Endothelial cell (in vitro differentiated cells): ENCODE measurements at regions not wholly inside any gene's neighbourhood (a gene's known extent, or its start where the extent isn't known, plus 50 kb on each side); places are given as distances from the start of the nearest gene placed in this dataset.

ENCODE experiments used
- DNase-seq: peaks from one replicate; pipeline ENCODE4 v3.0.0; 2021; ENCODE audit warnings: low spot score
- H3K27ac Mint-ChIP-seq: one replicate; pipeline ENCODE4 v1.8.0; 2021; ENCODE audit warnings: mixed read lengths, inconsistent platforms; ENCODE audit not compliant: unreplicated experiment
- H3K27me3 Mint-ChIP-seq: one replicate; pipeline ENCODE4 v1.8.0; 2021; ENCODE audit warnings: mild to moderate bottlenecking, moderate library complexity, mixed read lengths, inconsistent platforms; ENCODE audit not compliant: unreplicated experiment
- H3K36me3 Mint-ChIP-seq: one replicate; pipeline ENCODE4 v1.8.0; 2021; ENCODE audit warnings: mild to moderate bottlenecking, low read depth, mixed read lengths, inconsistent platforms; ENCODE audit not compliant: unreplicated experiment
- H3K4me1 Mint-ChIP-seq: one replicate; pipeline ENCODE4 v1.8.0; 2021; ENCODE audit warnings: mild to moderate bottlenecking, mixed read lengths, inconsistent platforms; ENCODE audit not compliant: unreplicated experiment
- H3K4me3 Mint-ChIP-seq: one replicate; pipeline ENCODE4 v1.8.0; 2021; ENCODE audit warnings: mild to moderate bottlenecking, mixed read lengths, inconsistent platforms; ENCODE audit not compliant: unreplicated experiment
- H3K9me3 Mint-ChIP-seq: one replicate; pipeline ENCODE4 v1.8.0; 2021; ENCODE audit warnings: mixed read lengths, inconsistent platforms; ENCODE audit not compliant: unreplicated experiment
- CTCF ChIP-seq: fragments of 200-600 bp; sonication (generic); IDR thresholded peaks from one replicate; pipeline ENCODE4 v1.5.0; 2021; ENCODE audit warnings: antibody characterized with exemption; ENCODE audit not compliant: unreplicated experiment

GRCh38 chr14:49946320-49947141 is 53.6 kb downstream of the ARF6 start:
- no peak for DNase-seq
- peaks cover 4% of the 10 kb centered on the region for H3K36me3 Mint-ChIP-seq
- TF ChIP-seq CTCF, result no peak

DNA sequence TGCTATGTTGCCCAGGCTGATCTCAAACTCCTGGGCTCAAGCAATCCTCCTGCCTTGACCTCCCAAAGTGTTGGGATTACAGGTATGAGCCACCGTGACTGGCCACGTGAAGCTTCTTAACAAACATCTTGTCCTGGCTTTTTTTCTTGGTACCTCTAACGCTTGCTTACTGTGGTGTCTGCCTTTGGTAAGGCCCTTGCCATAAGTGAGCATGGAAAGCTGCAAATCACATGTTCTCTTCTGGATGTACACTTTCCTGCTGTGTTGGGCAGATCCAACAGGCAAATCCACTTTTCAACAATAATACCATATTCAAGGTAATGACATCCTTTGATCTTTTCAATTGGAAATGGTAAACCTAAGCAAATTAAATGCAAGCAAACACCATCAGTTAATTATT is 54.6 kb downstream of the ARF6 start:
- TF ChIP-seq CTCF, result no peak
- Mint-ChIP-seq H3K4me1 (peaks cover 11% of the 10 kb centered on the region), H3K27ac (no peak overlapping the region), H3K27me3 (no peaks in the 10 kb centered on the region), H3K4me3 (no peak overlapping the region), H3K36me3 (peaks cover 3% of the 10 kb centered on the region), H3K9me3 (no peaks in the 10 kb centered on the region)
- no peak for DNase-seq

More at GRCh38 chr14:49946320-49947141, 53.6 kb downstream of the ARF6 start:
- H3K27me3 Mint-ChIP-seq, result no peaks in the 10 kb centered on the region
- no peaks in the 10 kb centered on the region for H3K9me3 Mint-ChIP-seq
- peaks cover 11% of the 10 kb centered on the region for H3K4me1 Mint-ChIP-seq
- H3K27ac Mint-ChIP-seq, result no peak overlapping the region
- no peak overlapping the region for H3K4me3 Mint-ChIP-seq

DNA sequence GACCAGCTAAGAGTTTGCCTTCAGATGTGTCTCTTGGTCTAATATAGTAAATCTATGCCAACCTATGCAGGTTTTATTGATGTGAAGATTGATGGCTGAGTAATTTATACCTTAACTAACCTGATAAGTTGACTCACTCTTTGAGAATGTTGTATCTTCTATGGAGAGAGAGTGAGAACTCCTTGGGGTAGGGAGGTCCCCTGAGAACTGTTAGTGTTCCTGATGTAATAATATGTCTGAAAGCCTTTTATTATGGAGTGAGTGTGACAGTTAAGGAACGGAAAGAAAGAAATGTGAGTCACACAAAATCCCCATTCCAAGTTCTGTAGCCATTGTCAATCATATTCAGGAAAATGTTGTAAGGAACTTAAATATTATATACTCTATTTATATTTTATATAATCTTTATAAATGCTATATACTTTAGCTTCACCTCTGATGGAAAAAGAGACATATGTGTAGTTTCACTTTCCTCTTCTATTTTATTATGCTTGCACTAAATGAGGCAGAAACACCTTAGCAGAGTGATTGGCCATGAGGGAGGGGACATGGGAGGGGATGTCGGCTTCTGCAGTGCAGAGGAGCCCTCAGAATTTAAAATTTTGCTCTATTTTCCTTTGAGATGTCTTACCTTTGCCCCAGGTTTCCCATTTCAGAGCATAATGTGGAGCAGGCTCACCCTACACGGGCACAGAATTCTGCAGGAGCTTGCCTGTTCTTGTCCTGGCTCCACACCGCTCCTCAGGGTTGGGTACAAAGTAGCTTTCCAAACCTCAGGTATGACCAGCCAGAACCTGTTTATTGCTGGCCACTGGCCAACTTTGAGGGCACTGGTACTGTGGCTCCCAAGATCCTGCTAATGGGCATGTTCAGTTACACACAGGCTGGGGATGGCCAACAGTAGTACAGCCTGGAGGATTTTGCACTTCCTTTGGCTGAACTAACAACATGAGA is 57.7 kb downstream of the ARF6 start:
- Mint-ChIP-seq H3K9me3 (no peaks in the 10 kb centered on the region), H3K4me1 (peaks cover 11% of the 10 kb centered on the region), H3K27me3 (peaks cover 2% of the 10 kb centered on the region), H3K36me3 (no peaks in the 10 kb centered on the region), H3K4me3 (no peak overlapping the region), H3K27ac (no peak overlapping the region)
- TF ChIP-seq CTCF, result no peak
- DNase-seq, result no peak

DNA sequence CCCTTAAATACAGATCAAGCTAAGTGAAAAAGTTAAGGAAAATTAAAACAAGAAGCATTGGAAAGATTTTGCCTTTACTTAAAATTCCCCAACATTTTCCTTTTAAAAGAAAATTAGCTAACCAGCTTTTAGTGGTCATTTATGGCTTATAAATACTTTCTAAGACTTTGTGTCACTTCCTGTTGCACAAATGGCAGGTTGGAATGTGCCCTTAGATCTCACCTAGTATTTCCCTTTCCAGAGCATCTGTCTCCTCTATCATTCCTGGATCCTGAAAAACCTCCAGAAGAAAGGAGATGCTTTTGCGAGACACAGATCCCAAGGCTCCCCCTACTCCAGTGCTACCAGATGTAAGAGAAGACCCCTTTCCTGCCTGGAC is 58.3 kb downstream of the ARF6 start:
- H3K9me3 Mint-ChIP-seq, result no peaks in the 10 kb centered on the region
- no peaks in the 10 kb centered on the region for H3K36me3 Mint-ChIP-seq
- H3K4me1 Mint-ChIP-seq, result peaks cover 7% of the 10 kb centered on the region
- no peak overlapping the region for H3K27ac Mint-ChIP-seq
- peaks cover 2% of the 10 kb centered on the region for H3K27me3 Mint-ChIP-seq
- TF ChIP-seq CTCF, result no peak
- H3K4me3 Mint-ChIP-seq, result no peak overlapping the region
- DNase-seq, result no peak
